ENCODE measurements at regions not wholly inside any gene's neighbourhood (a gene's known extent, or its start where the extent isn't known, plus 50 kb on each side); places are given as distances from the start of the nearest gene placed in this dataset.

DNA sequence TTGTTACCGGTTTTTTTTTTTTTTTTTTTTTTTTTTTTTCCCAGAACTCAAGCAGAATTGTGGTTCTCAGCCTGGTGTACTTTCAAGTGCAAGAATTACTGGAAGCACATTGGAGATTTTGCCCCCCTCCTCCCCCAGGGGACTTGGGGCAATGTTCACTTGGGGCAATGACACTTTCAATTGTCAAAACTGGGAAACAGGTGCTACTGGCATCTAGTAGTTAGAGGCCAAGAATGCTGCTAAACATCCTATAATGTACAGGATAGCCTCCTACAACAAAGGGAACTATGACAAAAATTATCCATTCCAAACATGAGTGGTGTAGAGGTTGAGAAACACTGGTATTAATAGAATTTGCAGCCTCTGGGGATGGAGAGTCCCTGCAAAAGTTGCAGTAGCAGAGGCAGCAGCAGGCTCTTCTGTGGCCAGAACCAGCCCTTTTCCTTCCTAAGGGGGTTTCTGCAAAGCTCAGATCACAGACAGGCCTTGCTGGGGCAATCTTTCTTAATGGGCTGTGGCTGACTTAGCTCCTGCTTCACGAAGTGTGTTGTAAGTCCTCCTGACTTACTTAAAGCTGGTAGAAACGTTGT, 144.3 kb upstream of the MRPS22 start:
- TF ChIP-seq, protein P1, sequence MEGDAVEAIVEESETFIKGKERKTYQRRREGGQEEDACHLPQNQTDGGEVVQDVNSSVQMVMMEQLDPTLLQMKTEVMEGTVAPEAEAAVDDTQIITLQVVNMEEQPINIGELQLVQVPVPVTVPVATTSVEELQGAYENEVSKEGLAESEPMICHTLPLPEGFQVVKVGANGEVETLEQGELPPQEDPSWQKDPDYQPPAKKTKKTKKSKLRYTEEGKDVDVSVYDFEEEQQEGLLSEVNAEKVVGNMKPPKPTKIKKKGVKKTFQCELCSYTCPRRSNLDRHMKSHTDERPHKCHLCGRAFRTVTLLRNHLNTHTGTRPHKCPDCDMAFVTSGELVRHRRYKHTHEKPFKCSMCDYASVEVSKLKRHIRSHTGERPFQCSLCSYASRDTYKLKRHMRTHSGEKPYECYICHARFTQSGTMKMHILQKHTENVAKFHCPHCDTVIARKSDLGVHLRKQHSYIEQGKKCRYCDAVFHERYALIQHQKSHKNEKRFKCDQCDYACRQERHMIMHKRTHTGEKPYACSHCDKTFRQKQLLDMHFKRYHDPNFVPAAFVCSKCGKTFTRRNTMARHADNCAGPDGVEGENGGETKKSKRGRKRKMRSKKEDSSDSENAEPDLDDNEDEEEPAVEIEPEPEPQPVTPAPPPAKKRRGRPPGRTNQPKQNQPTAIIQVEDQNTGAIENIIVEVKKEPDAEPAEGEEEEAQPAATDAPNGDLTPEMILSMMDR (IDR thresholded peaks at IDR 0.05) = no peak
- TF ChIP-seq POLR2A (IDR thresholded peaks at IDR 0.05) = no peak
